GM13976 (cell line): ENCODE measurements at regions not wholly inside any gene's neighbourhood (a gene's known extent, or its start where the extent isn't known, plus 50 kb on each side); places are given as distances from the start of the nearest gene placed in this dataset.

Experiments
- DNase-seq: peaks from one replicate; pipeline ENCODE4 v3.0.0; 2012; ENCODE audit warnings: low spot score
- in situ Hi-C: fragments of 300-500 bp; cut with MboI; formaldehyde crosslinking; loops from one replicate; pipeline ENCODE4 v1.12.0; 2022; ENCODE audit warnings: low sequenced_read_pairs, mixed read lengths, inconsistent platforms; ENCODE audit not compliant: unreplicated experiment
- TF ChIP-seq, protein P1 (sequence below): IDR thresholded peaks from 2 replicates; pipeline ENCODE4 v1.5.1; 2012; ENCODE audit warnings: borderline replicate concordance, mild to moderate bottlenecking; ENCODE audit not compliant: insufficient read depth; ENCODE audit errors: extremely low read depth, missing control alignments, control extremely low read depth

DNA sequence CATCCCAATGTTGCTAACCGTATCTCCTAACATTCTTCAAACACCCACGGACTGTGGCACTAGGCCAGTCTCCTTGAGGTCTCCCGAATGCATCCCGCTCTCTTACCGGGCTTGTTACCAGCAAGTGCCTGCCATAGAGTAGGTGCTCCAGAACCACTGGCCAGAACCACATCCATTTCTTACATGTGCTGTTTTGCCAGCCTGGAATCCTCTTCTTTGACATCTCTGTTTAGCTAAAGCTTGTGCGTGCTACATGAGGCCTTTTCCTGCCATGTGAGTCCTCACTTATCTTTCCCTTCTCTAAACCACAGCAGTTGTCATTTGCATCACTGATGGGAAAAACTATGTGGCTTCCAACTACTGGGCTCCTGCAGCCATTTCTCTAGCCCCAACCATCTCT is 397.4 kb downstream of the PCNX1 start:
- TF ChIP-seq, protein P1, sequence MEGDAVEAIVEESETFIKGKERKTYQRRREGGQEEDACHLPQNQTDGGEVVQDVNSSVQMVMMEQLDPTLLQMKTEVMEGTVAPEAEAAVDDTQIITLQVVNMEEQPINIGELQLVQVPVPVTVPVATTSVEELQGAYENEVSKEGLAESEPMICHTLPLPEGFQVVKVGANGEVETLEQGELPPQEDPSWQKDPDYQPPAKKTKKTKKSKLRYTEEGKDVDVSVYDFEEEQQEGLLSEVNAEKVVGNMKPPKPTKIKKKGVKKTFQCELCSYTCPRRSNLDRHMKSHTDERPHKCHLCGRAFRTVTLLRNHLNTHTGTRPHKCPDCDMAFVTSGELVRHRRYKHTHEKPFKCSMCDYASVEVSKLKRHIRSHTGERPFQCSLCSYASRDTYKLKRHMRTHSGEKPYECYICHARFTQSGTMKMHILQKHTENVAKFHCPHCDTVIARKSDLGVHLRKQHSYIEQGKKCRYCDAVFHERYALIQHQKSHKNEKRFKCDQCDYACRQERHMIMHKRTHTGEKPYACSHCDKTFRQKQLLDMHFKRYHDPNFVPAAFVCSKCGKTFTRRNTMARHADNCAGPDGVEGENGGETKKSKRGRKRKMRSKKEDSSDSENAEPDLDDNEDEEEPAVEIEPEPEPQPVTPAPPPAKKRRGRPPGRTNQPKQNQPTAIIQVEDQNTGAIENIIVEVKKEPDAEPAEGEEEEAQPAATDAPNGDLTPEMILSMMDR, result no peak
- in situ Hi-C loops, result no loop called here
- DNase-seq, result no peak

- in situ Hi-C loops, result no loop called here
- no peak for DNase-seq
- TF ChIP-seq, protein P1, result no peak
Measured at GRCh38 chr14:71308671-71309070, 401.4 kb downstream of the PCNX1 start.

- TF ChIP-seq, protein P1, result no peak
- no peak for DNase-seq
- in situ Hi-C loops, result no loop called here
Measured at GRCh38 chr14:71309756-71310155, 402.5 kb downstream of the PCNX1 start.

DNA sequence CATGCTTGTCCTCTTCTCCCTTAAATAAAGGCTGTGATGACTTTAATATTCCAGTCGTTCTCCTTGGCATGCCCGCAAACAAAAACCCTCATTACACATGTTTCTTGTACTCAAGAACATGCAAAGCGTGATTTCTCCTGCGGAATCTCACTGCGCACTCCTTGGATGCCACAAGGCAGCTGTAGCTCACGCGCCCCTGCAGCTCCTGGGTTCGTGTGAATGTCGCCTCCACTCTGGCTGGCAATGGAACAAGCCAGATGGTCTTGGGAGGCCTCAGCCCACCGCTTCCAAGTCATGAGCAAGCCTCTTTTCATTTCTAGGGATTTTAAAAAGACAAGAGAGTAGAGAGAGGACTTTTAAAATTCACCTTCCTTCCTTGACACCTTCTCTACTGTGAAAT is 403.8 kb downstream of the PCNX1 start:
- no peak for DNase-seq
- TF ChIP-seq, protein P1, result no peak
- in situ Hi-C loops, result no loop called here

DNA sequence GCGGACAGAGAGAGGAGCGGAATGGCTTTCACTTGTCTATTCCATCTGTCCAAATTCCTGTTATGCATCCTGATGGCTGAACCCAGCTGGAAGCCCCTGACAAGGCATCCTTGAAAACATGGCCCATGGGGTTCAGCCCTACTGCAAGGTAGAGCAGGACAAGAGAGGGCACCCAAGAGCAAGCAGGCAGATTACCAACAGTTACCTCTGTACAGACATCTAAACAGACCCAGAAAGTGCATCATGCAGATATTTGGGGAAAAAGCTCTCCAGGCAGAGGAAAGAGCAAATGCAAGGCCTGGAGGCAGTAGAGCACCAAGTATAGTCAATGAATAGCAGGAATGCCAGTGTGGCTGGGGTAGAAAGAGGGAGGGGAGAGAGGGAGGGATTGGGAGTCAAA is 407.5 kb downstream of the PCNX1 start:
- DNase-seq, result no peak
- TF ChIP-seq, protein P1, result no peak
- in situ Hi-C loops, result no loop called here

- TF ChIP-seq, protein P1, result no peak
- in situ Hi-C loops, result no loop called here
- no peak for DNase-seq
Measured at GRCh38 chr14:71317385-71318096, 410.3 kb downstream of the PCNX1 start.
